ENCODE measurements at regions not wholly inside any gene's neighbourhood (a gene's known extent, or its start where the extent isn't known, plus 50 kb on each side); places are given as distances from the start of the nearest gene placed in this dataset.
"Not testable (repeated sequence)": the region's sequence is repeated elsewhere in the genome, so short reads cannot be mapped to it uniquely, and the experiment has no call there.

- no peak for FAIRE-seq
These were observed 724.6 kb upstream of the NRP1 start for GRCh38 chr10:34058845-34059614.

- not testable (repeated sequence) for FAIRE-seq
These were observed 721.0 kb upstream of the NRP1 start for GRCh38 chr10:34055410-34055985.

- FAIRE-seq, result no peak
These were observed 715.4 kb upstream of the NRP1 start for GRCh38 chr10:34049887-34050286.

- no peak for FAIRE-seq
These were observed 715.0 kb upstream of the NRP1 start for GRCh38 chr10:34049469-34049868.

- FAIRE-seq, result no peak
These were observed 712.9 kb upstream of the NRP1 start for GRCh38 chr10:34047389-34047788.

GRCh38 chr10:34046506-34047034 lies 712.1 kb upstream of the NRP1 start:
- FAIRE-seq, result no peak

GRCh38 chr10:34045571-34046190 lies 711.2 kb upstream of the NRP1 start:
- FAIRE-seq, result no peak

- FAIRE-seq, result no peak
These were observed 707.4 kb upstream of the NRP1 start for GRCh38 chr10:34041871-34042270.

- no peak for FAIRE-seq
These were observed 703.0 kb upstream of the NRP1 start for GRCh38 chr10:34037499-34037898.

- FAIRE-seq, result not testable (repeated sequence)
These were observed 700.8 kb upstream of the NRP1 start for GRCh38 chr10:34035241-34035790.

GRCh38 chr10:34033078-34033477 lies 698.6 kb upstream of the NRP1 start:
- FAIRE-seq, result no peak

- FAIRE-seq, result no peak
These were observed 698.1 kb upstream of the NRP1 start for GRCh38 chr10:34032564-34032963.

GRCh38 chr10:34031400-34031799 lies 696.9 kb upstream of the NRP1 start:
- no peak for FAIRE-seq

GRCh38 chr10:34029455-34029854 lies 695.0 kb upstream of the NRP1 start:
- no peak for FAIRE-seq

GRCh38 chr10:34028936-34029335 lies 694.5 kb upstream of the NRP1 start:
- FAIRE-seq, result no peak

- FAIRE-seq, result peak; percentile 51
These were observed 690.4 kb upstream of the NRP1 start for GRCh38 chr10:34024693-34025425.

- FAIRE-seq, result no peak
These were observed 689.8 kb upstream of the NRP1 start for GRCh38 chr10:34024282-34024681.

GRCh38 chr10:34022195-34022594 lies 687.7 kb upstream of the NRP1 start:
- no peak for FAIRE-seq

- no peak for FAIRE-seq
These were observed 684.3 kb upstream of the NRP1 start for GRCh38 chr10:34018784-34019183.

- FAIRE-seq, result no peak
These were observed 683.7 kb upstream of the NRP1 start for GRCh38 chr10:34018129-34018528.

- FAIRE-seq, result no peak
These were observed 682.8 kb upstream of the NRP1 start for GRCh38 chr10:34017281-34017680.

GRCh38 chr10:34016576-34016975 lies 682.1 kb upstream of the NRP1 start:
- no peak for FAIRE-seq

GRCh38 chr10:34015700-34016099 lies 681.2 kb upstream of the NRP1 start:
- FAIRE-seq, result no peak

All from islet of Langerhans (tissue), 1 donor.